Psoas muscle (tissue), 7 donors: ENCODE measurements at regions not wholly inside any gene's neighbourhood (a gene's known extent, or its start where the extent isn't known, plus 50 kb on each side); places are given as distances from the start of the nearest gene placed in this dataset.

Experiments
- ATAC-seq, 4 donors: fragments of 200-7000 bp; cut with Tn5 transposase; one replicate each; pipeline ENCODE4 v1.9.1; 2020; ENCODE audit warnings: moderate library complexity in 3 of 4, mild to moderate bottlenecking in 2 of 4
- DNase-seq, 2 donors: peaks; one replicate each; pipeline ENCODE4 v3.0.0-alpha.2; 2020
- H3K27ac ChIP-seq: fragments of 200-600 bp; one replicate; pipeline ENCODE4 v1.8.0; 2022
- H3K27me3 ChIP-seq, 3 donors: fragments of 200-600 bp in 1 of 3; one replicate each; pipeline versions ENCODE4 v1.6.1 to v1.8.0; 2013 to 2022; ENCODE audit warnings: low read length in 2 of 3, mild to moderate bottlenecking in 2 of 3, moderate library complexity in 1 of 3; ENCODE audit not compliant: insufficient read depth in 3 of 3
- H3K36me3 ChIP-seq, 2 donors: fragments of 200-600 bp in 1 of 2; one replicate each; pipeline versions ENCODE4 v1.6.1 to v1.8.0; 2013 to 2022; ENCODE audit warnings: low read depth in 1 of 2, mild to moderate bottlenecking in 1 of 2, moderate library complexity in 1 of 2; ENCODE audit not compliant: insufficient read depth in 1 of 2
- H3K4me1 ChIP-seq: fragments of 200-600 bp; one replicate; pipeline ENCODE4 v1.8.0; 2022
- H3K4me3 ChIP-seq: fragments of 200-600 bp; one replicate; pipeline ENCODE4 v1.8.0; 2022; ENCODE audit warnings: mild to moderate bottlenecking
- H3K9me3 ChIP-seq: fragments of 200-600 bp; one replicate; pipeline ENCODE4 v1.8.0; 2022
- CTCF ChIP-seq: fragments of 200-600 bp; IDR thresholded peaks from one replicate; pipeline ENCODE4 v1.8.0; 2022; ENCODE audit warnings: antibody characterized with exemption
- WGBS, 3 donors: extraction: QIAGEN DNeasy Blood & Tissue Kit; methylation state at CpG; one replicate each; pipeline versions ENCODE4 v1.1.6 to v1.1.7; 2013; 5-methylcytosine and 5-hydroxymethylcytosine counted together
- intact Hi-C, 2 donors: fragments of 100-400 bp; cut with DNase I; formaldehyde crosslinking; loops; one replicate each; pipeline versions ENCODE4 v1.11.0 to v1.14.2; 2022
- donor health status: healthy with polysubstance abuse.
- donor health status: DM: no; HTN: no; CAD: no; lungs with moderate emphysema.
- donor health status: Bipolar disorder and iron deficiency.
- donor health status: healthy.
- donor health status: DM: yes; HTN: yes; CAD: no.
- donor health status: DM: no; HTN: no; CAD: no.
- donor health status: DM: yes; HTN: yes; CAD: no.

GRCh38 chr9:113772121-113772810 lies 103.8 kb upstream of the ZNF618 start:
- H3K4me1 ChIP-seq: no peaks in the 10 kb centered on the region
- intact Hi-C loops: no loop called here
- DNase-seq: no peak
- H3K9me3 ChIP-seq: no peaks in the 10 kb centered on the region
- no peaks in the 10 kb centered on the region for H3K36me3 ChIP-seq
- H3K27ac ChIP-seq: no peak overlapping the region
- no peak for TF ChIP-seq CTCF
- H3K27me3 ChIP-seq: no peaks in the 10 kb centered on the region
- ATAC-seq: no peak
- WGBS, 3 donors: 46 to 60% (median 55%) methylated on average over 6 of the region's 6 CpGs
- no peak overlapping the region for H3K4me3 ChIP-seq

DNA sequence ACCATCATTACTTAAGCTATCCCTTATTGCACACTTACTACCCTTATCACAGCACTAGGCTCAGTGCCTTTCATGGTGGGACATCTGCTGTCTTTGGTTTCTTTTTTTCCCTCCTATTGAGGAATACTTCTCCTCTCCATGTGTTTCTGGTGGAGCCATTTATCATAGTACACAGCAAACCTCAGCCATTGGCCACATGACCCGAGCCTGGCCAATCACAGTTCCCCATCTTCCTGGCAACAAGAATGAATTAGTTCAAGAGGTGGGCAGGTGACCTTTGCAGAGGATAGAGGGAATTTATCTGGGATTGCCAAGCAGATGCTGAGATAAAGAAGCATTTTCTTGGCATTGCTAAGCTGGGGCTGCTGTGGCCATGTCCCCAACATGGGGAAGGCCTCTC lies 101.1 kb upstream of the ZNF618 start:
- no peak for DNase-seq
- H3K27me3 ChIP-seq: no peaks in the 10 kb centered on the region
- WGBS, 3 donors: 91 to 93% (median 93%) methylated on average over 1 of the region's 1 CpG
- H3K36me3 ChIP-seq: no peaks in the 10 kb centered on the region
- TF ChIP-seq CTCF: no peak
- intact Hi-C loops: no loop called here
- H3K9me3 ChIP-seq: no peaks in the 10 kb centered on the region
- no peak overlapping the region for H3K4me3 ChIP-seq
- no peaks in the 10 kb centered on the region for H3K4me1 ChIP-seq
- no peak for ATAC-seq
- no peak overlapping the region for H3K27ac ChIP-seq

DNA sequence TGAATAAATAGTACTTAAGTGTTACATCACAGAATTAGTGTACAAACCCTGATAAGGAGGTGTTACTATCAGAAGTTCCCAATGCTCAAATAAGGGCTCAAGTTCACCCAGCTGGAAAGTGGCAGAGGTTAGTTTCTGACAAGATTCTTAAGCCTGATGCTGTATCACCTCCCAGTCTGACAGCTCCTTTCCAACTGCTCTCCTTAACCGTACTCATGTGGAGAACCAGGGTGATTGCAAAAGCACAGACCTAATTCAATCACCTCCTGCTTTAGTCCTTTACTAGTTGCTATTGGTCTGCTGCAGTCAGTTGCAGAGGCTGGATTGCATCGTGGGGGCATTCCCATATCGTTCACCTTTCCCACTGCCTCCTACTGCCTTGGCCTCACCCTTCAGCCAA lies 100.4 kb upstream of the ZNF618 start:
- no peaks in the 10 kb centered on the region for H3K9me3 ChIP-seq
- H3K4me3 ChIP-seq: no peak overlapping the region
- no peak for TF ChIP-seq CTCF
- H3K36me3 ChIP-seq: no peaks in the 10 kb centered on the region
- no peak overlapping the region for H3K27ac ChIP-seq
- intact Hi-C loops: no loop called here
- no peaks in the 10 kb centered on the region for H3K27me3 ChIP-seq
- WGBS, 3 donors: 37 to 56% (median 41%) methylated on average over 3 of the region's 3 CpGs
- H3K4me1 ChIP-seq: no peaks in the 10 kb centered on the region
- DNase-seq: no peak
- no peak for ATAC-seq

- DNase-seq (no peak), ATAC-seq (no peak)
- TF ChIP-seq CTCF: no peak
- 38 to 48% (median 47%) methylated on average over 3 of the region's 3 CpGs for WGBS, 3 donors
- intact Hi-C loops: no loop called here
- Histone ChIP-seq H3K9me3 (no peaks in the 10 kb centered on the region), H3K27me3 (no peaks in the 10 kb centered on the region), H3K4me1 (no peaks in the 10 kb centered on the region), H3K27ac (no peak overlapping the region), H3K36me3 (no peaks in the 10 kb centered on the region), H3K4me3 (no peak overlapping the region)
Measured at GRCh38 chr9:113776194-113776593, 99.9 kb upstream of the ZNF618 start.

DNA sequence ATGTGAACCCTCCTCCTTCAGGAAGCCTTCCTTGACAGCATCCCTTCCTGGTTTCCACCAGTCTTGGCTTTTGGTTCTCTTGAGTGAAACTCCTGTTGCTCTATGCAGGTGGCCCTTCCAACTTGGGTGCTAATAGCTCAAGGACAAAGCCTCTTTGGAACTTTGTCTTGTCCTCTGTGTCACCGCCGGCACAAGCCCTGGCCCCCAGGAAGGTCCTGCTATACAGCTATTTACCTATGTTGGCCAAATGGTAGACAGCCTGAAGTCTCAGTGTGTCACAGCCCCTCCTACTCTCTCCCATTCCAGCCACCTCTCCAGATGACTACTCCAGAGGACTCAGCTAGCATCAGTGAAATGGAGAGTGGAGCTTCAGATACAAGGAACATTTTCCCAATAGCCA lies 94.7 kb upstream of the ZNF618 start:
- no peaks in the 10 kb centered on the region for H3K36me3 ChIP-seq
- no peaks in the 10 kb centered on the region for H3K9me3 ChIP-seq
- 60 to 80% (median 76%) methylated on average over 2 of the region's 2 CpGs for WGBS, 3 donors
- H3K4me3 ChIP-seq: no peak overlapping the region
- H3K4me1 ChIP-seq: no peaks in the 10 kb centered on the region
- ATAC-seq (no peak), DNase-seq (no peak)
- H3K27me3 ChIP-seq: peaks cover 0 to 2% (median 0%) of the 10 kb centered on the region in 3 donors
- intact Hi-C loops: no loop called here
- no peak overlapping the region for H3K27ac ChIP-seq
- TF ChIP-seq CTCF: no peak
